Jurkat, Clone E6-1 (cell line): ENCODE measurements at regions not wholly inside any gene's neighbourhood (a gene's known extent, or its start where the extent isn't known, plus 50 kb on each side); places are given as distances from the start of the nearest gene placed in this dataset.
"Not testable (repeated sequence)": the region's sequence is repeated elsewhere in the genome, so short reads cannot be mapped to it uniquely, and the experiment has no call there.

ENCODE experiments used
- DNase-seq: peaks from one replicate; pipeline ENCODE4 v3.0.0-alpha.2; 2011; ENCODE audit warnings: low read depth, low spot score
- H3K4me3 ChIP-seq: 2 replicates; pipeline ENCODE4 v1.5.1; 2011; ENCODE audit warnings: mild to moderate bottlenecking, low read length, control low read depth, moderate library complexity

DNA sequence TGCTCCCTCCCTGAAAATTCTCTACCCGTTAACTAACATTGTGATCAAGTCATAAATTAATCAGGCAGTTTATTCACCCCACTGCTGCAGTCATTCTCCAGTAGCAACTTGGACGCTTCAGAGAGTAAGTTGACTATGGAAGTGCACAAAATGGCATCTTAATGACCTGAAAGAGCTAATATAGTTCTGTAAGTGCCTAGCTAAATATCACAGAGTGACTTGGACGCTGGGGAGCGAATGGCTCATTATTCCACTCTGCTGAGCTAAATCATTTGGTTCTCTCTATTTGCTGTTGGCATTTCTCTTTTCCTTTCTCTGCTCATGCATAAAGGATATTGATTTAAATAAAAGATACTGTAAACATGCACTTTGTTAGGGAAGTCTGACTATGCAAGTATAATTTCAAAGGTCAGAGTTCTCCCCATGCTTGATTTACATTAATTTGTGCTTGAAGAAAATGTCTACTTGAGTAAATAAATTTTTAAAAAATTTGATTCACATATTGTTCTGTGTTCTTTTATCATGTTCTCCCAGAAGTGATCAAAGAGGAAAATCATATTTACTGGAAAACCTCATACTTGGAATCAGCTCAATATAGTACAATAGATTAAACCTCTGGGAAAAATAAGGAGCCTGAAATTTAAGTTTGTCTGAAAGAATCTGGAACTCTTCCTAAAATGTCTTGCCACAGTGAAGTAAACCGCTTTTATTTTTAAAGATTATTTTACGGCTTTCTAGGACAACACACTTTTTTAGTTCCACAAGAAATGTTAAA is 169.5 kb upstream of the HAPLN1 start:
- no peak for DNase-seq
- no peak overlapping the region for H3K4me3 ChIP-seq

DNA sequence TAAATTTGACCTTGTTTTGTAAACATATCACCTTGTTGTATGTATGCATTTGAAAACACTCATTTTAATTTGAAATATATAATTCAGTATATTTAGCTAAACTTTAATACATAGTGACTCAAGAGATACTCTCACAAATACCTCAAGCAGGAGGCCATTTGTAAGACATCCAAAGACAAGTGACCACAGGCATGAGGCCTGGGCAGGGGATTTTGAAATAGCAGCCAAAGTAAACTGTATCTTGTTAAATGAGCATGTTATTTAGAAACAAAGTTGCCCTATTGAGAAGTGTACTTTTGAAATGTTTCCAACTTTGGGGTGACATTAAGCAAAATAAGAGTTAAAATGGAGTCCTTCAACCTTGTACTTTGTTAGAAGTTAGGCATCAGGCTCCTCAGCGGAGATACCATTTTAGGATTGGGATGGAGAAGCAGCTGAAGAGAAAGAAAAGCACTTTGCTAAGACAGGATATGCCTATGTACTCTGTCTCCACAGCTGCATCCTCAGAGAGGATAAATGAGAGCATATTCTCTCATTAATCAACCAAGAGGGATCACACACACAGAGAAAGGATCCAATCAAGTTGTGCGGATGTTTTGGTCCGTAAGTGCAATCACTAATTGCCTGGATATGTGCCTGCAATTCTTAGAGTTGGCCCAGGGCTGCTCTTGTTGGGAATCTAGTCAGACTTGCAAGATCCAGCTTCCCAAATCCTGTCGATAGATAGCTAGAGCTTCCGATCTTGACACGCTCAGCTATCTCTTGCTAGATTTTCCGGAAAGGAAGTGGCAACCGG is 157.5 kb upstream of the HAPLN1 start:
- DNase-seq, result no peak
- no peak overlapping the region for H3K4me3 ChIP-seq

DNA sequence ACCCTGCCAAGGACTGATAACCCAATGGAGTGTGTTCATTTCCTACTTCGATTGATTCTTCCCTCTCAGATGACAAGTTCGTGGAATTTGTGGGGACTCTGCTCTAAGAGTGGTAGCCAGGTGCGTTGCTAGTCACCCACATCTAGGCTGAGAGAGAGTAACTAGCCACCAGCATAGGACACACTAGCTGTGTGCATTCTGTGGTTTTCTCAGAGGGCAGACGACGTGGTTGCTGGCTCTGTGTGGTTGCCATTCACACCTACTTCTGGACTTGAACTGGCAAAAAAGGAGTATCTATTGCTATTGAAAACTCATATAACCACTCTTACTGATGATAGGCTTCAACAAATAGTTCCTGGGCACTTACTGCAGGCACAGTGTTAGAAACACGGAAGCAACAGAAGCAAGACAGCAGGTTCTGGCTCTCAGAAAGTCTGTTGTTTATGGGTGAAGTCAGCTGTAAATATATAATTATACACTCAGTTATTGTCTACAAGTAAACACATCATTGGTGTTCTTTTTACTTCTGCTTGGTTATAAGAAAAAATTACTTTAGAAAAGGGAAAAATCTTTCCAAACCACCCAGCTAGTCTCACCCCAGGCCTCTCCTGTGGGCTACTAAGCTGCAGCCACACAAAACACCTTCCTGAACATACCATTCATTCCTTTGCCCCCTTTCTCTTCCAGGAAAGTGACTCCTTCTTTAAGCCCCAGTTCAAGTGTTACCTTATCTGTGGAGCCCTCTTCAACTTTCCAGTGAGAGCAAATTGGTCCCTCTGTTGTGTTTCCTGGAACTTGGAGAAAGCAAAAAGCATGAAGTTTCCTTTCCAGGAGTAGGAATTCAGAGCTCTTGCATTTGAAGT is 151.1 kb upstream of the HAPLN1 start:
- H3K4me3 ChIP-seq, result no peak overlapping the region
- no peak for DNase-seq

DNA sequence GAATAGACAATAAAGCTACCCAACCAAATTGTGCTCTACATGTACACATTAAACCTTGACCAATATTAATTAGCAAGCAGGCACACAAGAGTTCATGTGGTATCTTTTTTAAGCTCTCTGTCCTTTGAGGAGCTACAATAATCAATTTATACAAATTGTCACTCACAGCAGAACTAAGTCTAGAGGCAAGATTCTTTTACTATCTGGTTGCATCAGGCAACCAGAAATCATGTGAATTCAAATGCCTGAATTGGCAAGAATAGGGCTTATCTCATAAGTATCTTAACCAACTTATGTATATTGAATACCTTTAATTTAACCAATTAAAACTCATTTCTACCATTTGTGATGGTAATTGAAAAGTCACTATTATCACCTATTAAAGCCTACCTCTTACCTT is 145.5 kb upstream of the HAPLN1 start:
- no peak overlapping the region for H3K4me3 ChIP-seq
- no peak for DNase-seq

DNA sequence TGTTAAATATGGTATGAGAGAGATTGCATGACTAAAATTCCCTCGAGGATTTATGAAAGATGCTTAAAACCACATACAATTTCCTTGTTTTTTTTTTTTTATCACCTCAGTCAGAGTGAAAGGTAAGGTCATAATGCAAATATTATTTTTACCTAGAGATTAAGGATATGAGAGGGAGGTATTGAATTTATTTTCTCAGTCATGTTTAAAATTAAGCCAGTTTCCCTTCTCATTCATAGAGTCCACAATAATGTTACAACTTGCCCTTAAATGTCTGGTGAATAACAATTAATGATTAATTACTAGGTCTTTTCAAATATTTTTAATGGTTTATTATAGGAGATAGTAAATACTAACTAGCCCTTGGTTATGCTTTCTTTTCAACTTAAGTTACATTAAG is 144.9 kb upstream of the HAPLN1 start:
- H3K4me3 ChIP-seq, result no peak overlapping the region

GRCh38 chr5:83864652-83865051 is 144.0 kb upstream of the HAPLN1 start:
- H3K4me3 ChIP-seq, result no peak overlapping the region
- DNase-seq, result no peak

More for the DNA sequence above, 144.9 kb upstream of the HAPLN1 start:
- DNase-seq, result no peak

DNA sequence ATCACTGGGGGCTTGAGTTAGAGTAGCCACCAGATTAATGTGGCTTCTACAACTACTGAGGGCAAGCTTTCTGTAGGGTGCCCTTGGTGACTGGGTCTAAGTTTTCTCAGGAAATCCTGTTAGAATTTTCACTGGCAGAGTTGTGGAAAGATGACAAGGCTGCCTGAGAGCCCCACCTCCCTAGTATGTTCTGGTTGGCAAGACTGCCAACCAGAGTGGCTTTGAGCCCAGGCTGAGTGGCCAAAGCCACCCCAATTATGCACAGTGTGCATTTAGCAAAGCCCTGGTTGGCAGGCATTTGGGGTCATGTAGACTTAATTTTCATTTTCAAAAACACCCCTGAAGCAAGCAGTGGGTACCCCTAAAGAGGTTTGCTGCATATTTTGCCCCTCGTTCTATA is 136.7 kb upstream of the HAPLN1 start:
- no peak for DNase-seq

GRCh38 chr5:83856881-83857280 is 136.2 kb upstream of the HAPLN1 start:
- no peak for DNase-seq
- H3K4me3 ChIP-seq, result no peak overlapping the region

More for the DNA sequence above, 136.7 kb upstream of the HAPLN1 start:
- no peak overlapping the region for H3K4me3 ChIP-seq

DNA sequence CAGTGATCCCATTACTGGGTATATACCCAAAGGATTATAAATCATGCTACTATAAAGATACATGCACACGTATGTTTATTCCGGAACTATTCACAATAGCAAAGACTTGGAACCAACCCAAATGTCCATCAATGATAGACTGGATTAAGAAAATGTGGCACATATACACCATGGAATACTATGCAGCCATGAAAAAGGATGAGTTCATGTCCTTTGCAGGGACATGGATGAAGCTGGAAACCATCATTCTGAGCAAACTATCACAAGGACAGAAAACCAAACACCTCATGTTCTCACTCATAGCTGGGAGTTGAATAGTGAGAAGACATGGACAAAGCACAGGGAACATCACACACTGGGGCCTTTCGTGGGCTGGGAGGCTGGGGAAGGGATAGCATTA is 129.8 kb upstream of the HAPLN1 start:
- DNase-seq, H3K4me3 ChIP-seq: not testable (repeated sequence)

- no peak for DNase-seq
- H3K4me3 ChIP-seq, result no peak overlapping the region
Observed at GRCh38 chr5:83848941-83849340, 128.3 kb upstream of the HAPLN1 start.

DNA sequence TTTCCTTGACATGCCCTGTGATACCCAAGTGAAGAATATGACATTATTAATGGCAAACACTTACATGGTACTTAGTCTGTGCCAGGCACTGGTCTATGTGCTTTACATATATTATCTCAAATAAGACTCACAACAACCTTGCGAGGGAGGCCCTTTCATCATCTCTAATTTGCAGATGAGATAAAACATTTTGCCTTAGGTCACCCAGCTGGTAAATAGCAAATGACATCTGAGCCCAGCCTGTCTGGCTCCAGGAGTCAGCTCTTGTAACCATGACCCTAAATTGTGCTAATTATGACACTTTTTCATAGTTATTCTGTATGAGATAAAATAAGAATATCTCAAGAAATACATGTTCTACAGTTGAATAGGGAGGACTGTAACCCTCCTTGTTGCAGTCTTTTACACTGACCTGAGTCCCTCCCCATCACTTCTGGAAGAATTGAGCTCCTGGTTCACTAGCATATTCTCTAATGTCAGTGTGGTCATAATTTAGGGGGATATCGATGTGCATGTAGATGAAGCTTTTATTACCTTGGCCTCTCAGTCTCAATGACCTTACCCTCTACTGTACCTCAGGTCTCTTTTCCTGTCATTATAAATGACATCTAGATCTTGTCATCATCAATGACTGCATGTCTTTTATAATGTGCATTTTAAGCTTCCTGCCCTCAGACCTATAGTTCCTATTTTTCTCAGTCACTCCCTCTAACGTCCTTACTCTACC is 126.1 kb upstream of the HAPLN1 start:
- DNase-seq, result no peak

GRCh38 chr5:83844449-83845068 is 123.9 kb upstream of the HAPLN1 start:
- H3K4me3 ChIP-seq, result no peak overlapping the region
- peak; percentile 64 for DNase-seq

More for the DNA sequence above, 126.1 kb upstream of the HAPLN1 start:
- H3K4me3 ChIP-seq, result no peak overlapping the region

DNA sequence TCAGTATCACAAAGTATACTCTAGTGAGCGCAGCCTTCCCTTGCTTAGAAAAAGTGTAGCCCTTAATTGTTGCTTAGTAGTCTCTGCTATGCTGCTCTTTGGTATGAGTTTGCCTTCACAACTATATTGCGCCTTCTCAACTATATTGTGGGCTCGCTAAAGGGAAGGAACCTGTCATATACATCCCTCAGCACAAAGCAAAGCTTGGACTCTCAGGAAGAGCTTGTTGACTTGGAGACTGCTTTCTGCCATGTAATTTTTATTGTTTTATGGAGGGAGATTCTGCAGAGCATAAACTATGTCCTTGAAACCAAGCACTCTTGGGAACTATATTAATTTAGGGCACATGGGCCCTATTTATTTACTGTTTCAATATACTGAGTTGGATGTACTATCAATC is 119.1 kb upstream of the HAPLN1 start:
- H3K4me3 ChIP-seq, result no peak overlapping the region
- DNase-seq, result no peak

DNA sequence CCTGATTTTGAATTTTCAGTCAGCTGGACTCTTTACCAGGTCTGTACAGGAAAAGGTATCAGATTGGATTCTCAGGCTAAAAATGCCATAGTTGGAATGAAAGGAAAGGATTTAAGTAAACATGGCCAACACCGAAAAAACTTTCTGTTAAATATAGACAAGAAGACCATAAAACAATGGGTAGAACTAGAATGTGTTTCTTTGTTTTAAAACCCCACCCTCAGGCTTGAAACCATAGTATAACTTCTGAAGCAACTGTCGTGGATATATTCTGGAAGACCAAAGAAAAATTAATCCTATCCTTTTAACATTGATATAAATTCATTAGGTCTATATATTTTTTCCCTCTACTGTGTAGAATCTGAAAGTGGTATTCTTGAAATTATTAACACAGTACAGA is 118.6 kb upstream of the HAPLN1 start:
- no peak overlapping the region for H3K4me3 ChIP-seq
- no peak for DNase-seq

- no peak for DNase-seq
- H3K4me3 ChIP-seq, result no peak overlapping the region
Observed at GRCh38 chr5:83837265-83837907, 116.7 kb upstream of the HAPLN1 start.

- H3K4me3 ChIP-seq, result no peak overlapping the region
- DNase-seq, result no peak
Observed at GRCh38 chr5:83834306-83834705, 113.7 kb upstream of the HAPLN1 start.

DNA sequence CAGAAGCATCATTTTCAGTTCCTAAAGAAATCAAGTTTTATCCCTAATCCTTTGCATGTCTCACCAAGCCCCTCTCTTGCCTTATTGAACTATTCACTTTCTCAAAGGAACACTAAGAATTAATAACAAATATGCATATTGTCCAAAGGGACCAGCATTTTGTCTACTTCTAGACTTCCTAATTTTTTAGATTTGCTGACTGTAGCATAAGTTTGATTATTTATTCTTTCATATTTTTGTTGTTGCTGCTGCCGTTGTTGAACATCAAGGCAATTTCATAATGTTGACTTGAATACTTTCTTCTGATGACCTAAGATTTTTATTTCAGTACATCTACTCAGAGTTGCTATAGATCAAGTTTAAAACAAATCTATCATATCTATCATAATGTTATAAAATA is 111.2 kb upstream of the HAPLN1 start:
- no peak overlapping the region for H3K4me3 ChIP-seq

DNA sequence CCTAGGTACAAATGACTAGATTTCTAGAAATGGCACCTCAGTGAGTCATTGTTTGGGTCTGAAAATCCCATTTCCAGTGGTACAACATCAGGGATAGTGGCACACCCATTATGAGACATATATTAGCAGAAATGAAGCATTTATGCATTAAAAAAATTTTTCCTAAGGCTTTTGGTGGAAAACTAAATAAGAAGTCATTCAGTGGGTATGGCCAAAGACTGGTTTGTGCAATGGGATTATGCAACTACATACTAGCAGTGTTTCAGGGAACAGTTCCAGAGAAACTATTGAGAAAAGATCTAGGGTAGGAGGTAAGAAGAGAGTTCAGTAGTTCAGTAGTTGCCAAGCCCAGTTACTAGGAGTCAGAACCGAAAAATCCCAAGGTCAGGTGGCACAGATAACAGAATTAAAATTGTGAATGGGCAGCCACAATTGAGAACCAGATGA is 106.5 kb upstream of the HAPLN1 start:
- no peak overlapping the region for H3K4me3 ChIP-seq
- no peak for DNase-seq

More for the DNA sequence above, 111.2 kb upstream of the HAPLN1 start:
- DNase-seq, result no peak
